AG09309 (cell line): ENCODE measurements at regions not wholly inside any gene's neighbourhood (a gene's known extent, or its start where the extent isn't known, plus 50 kb on each side); places are given as distances from the start of the nearest gene placed in this dataset.

ENCODE experiments used
- DNase-seq: peaks from one replicate; pipeline ENCODE4 v3.0.0-alpha.2; 2010; ENCODE audit warnings: low read depth
- H3K4me3 ChIP-seq: 2 replicates; pipeline ENCODE4 v1.5.1; 2011; ENCODE audit warnings: mild to moderate bottlenecking, low read depth, low read length, moderate library complexity; ENCODE audit not compliant: control insufficient read depth
- CTCF ChIP-seq: IDR thresholded peaks from 2 replicates; pipeline ENCODE4 v1.5.1; 2011; ENCODE audit warnings: mild to moderate bottlenecking, low read depth, low read length, inconsistent platforms; ENCODE audit not compliant: insufficient read depth, control insufficient read depth; ENCODE audit errors: missing control alignments

DNA sequence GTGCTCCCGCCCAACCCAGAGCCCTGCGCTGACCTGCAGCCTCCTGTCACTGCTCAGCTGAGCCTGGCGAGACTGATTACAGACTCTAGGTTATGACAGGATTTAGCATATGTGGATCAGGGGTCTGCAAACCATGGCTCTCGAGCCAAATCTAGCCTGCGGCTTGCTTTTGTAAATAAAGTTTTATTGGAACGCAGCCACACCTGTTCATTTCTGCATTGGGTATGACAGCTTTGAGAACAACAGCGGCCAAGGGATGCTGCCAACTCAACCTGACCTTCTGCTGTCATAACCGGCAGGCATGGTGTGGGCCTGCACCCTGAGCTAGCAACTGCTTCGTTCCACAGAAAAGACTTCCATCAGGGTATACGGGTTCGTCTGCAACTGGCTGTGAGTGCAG lies 50.5 kb upstream of the IQSEC1 start:
- DNase-seq: no peak
- TF ChIP-seq CTCF: no peak
- H3K4me3 ChIP-seq: no peak overlapping the region

DNA sequence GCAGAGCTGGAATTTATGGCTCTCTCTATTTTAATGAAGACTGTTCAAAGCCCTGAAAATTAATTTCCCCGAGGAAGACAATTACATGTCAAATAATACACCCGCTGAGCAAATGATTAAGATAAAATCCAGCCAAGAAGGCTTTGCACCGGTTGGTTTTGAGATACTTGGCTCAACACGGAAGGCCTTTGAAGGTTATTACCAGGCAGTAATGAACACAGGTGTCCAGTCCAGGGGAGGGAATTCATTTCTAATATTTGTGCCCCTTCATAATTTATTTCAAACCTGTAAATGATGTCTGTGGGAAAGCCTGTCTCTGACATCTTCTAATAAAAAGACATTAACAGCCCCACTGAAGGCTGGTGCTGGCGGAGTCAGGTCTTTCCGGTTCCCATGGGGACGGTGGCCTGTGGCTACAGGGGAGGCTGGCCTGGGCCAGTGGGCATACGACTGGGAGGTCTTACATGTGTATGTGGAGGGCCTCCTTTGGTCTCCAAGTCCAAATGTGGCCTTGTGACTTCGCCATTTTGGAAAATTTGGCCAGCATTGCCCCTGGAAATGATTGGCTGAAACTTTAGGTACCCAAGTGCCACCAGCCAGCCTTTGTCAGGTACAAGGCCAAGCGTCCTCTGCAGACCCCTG lies 49.9 kb upstream of the IQSEC1 start:
- DNase-seq: no peak
- no peak overlapping the region for H3K4me3 ChIP-seq
- no peak for TF ChIP-seq CTCF
